Esophagus muscularis mucosa (tissue), 4 donors: ENCODE measurements at regions not wholly inside any gene's neighbourhood (a gene's known extent, or its start where the extent isn't known, plus 50 kb on each side); places are given as distances from the start of the nearest gene placed in this dataset.

Source experiments
- DNase-seq: peaks from one replicate; pipeline ENCODE4 v3.0.0-alpha.2; 2017; ENCODE audit errors: extremely low spot score
- H3K27ac ChIP-seq, 4 donors: fragments of 200-600 bp; sonication (generic); replicated peaks in 1 of 4; 1 replicate in 3 of 4; 2 replicates in 1 of 4; pipeline ENCODE4 v1.5.1; 2016 to 2019; ENCODE audit warnings: mild to moderate bottlenecking in 1 of 4
- H3K27me3 ChIP-seq, 4 donors: fragments of 200-600 bp; sonication (generic); one replicate each; pipeline versions ENCODE4 v1.5.1 to v1.6.0; 2016 to 2019
- H3K36me3 ChIP-seq, 4 donors: fragments of 200-600 bp; sonication (generic); one replicate each; pipeline ENCODE4 v1.5.1; 2016 to 2019
- H3K4me1 ChIP-seq, 4 donors: fragments of 200-600 bp; sonication (generic); one replicate each; pipeline ENCODE4 v1.5.1; 2016 to 2019
- H3K4me3 ChIP-seq, 4 donors: fragments of 200-600 bp; sonication (generic); 1 replicate in 2 of 4; 2 replicates in 2 of 4; pipeline ENCODE4 v1.5.1; 2016 to 2019; ENCODE audit warnings: mild to moderate bottlenecking in 4 of 4, moderate library complexity in 1 of 4
- H3K9me3 ChIP-seq, 4 donors: fragments of 200-600 bp; sonication (generic); 1 replicate in 3 of 4; 2 replicates in 1 of 4; pipeline ENCODE4 v1.5.1; 2016 to 2019
- EP300 ChIP-seq: sonication (generic); formaldehyde crosslinking; IDR thresholded peaks from one replicate; pipeline ENCODE4 v1.6.1; 2017; ENCODE audit warnings: antibody characterized with exemption
- POLR2A ChIP-seq: fragments of 450-650 bp; IDR thresholded peaks from one replicate; pipeline ENCODE4 v1.6.1; 2017; ENCODE audit warnings: antibody characterized with exemption, moderate library complexity, mild to moderate bottlenecking, low read depth
- POLR2AphosphoS5 ChIP-seq, 2 donors: sonication (generic); formaldehyde crosslinking; IDR thresholded peaks; one replicate each; pipeline ENCODE4 v1.6.1; 2017; ENCODE audit warnings: antibody characterized with exemption in 2 of 2
- WGBS: methylation state at CpG from one replicate; pipeline ENCODE4 v1.1.5; 2018; 5-methylcytosine and 5-hydroxymethylcytosine counted together
- intact Hi-C: fragments of 100-400 bp; cut with DNase I; formaldehyde crosslinking; loops from one replicate; pipeline ENCODE4 v1.15.1; 2023
- TF ChIP-seq, protein P1 (sequence below), 3 experiments: fragments of 200-600 bp in 2 of 3; fragments of 450-650 bp in 1 of 3; sonication (generic) in 2 of 3; IDR thresholded peaks; one replicate each; pipeline ENCODE4 v1.5.1; 2017 to 2019; ENCODE audit warnings: antibody characterized with exemption in 3 of 3, mild to moderate bottlenecking in 2 of 3, moderate library complexity in 1 of 3

DNA sequence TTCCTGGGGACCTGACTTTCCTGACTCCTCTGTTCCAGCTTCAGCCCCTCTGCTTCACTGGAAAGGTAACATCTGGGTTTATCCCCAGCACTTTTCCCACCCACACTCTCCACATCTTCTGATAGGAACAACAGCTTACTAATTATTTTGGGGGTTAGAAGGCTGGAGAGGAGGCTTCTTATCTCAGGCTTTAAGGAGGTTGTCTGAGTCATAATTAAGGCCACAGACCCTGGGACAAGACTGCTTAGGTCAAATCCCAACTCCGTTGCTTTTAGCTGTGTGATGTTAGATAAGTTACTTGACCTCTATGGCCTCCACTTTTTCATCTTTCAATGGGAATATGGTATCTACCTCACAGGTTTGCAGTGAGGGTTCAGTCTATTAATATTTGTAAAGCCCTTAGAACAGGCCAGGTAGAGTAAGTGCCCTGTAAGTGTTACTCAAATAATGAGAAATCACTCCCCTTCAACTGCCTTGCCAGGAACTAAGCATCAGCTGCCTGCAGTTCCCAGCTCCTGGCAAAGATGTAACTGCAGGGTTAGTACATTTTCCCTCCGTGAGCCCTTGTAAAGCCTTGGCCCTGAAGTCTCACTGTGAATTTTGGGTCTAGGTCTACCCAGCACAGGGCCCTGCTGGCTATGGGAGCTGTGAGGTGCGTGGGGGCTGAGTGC is 123.6 kb downstream of the MTX2 start:
- no peak overlapping the region for H3K27ac ChIP-seq
- H3K36me3 ChIP-seq = no peaks in the 10 kb centered on the region
- H3K4me3 ChIP-seq = no peak overlapping the region
- no peaks in the 10 kb centered on the region for H3K9me3 ChIP-seq
- no peak for TF ChIP-seq POLR2AphosphoS5 (IDR thresholded peaks at IDR 0.05)
- TF ChIP-seq POLR2A = no peak
- no peak for TF ChIP-seq EP300
- TF ChIP-seq, protein P1, sequence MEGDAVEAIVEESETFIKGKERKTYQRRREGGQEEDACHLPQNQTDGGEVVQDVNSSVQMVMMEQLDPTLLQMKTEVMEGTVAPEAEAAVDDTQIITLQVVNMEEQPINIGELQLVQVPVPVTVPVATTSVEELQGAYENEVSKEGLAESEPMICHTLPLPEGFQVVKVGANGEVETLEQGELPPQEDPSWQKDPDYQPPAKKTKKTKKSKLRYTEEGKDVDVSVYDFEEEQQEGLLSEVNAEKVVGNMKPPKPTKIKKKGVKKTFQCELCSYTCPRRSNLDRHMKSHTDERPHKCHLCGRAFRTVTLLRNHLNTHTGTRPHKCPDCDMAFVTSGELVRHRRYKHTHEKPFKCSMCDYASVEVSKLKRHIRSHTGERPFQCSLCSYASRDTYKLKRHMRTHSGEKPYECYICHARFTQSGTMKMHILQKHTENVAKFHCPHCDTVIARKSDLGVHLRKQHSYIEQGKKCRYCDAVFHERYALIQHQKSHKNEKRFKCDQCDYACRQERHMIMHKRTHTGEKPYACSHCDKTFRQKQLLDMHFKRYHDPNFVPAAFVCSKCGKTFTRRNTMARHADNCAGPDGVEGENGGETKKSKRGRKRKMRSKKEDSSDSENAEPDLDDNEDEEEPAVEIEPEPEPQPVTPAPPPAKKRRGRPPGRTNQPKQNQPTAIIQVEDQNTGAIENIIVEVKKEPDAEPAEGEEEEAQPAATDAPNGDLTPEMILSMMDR (IDR thresholded peaks at IDR 0.05) = no peak
- no peak for DNase-seq
- WGBS = 87% methylated on average over 3 of the region's 3 CpGs
- H3K4me1 ChIP-seq = peaks cover 8 to 16% (median 15%) of the 10 kb centered on the region in 4 donors
- no peaks in the 10 kb centered on the region for H3K27me3 ChIP-seq
- intact Hi-C loops = no loop called here

DNA sequence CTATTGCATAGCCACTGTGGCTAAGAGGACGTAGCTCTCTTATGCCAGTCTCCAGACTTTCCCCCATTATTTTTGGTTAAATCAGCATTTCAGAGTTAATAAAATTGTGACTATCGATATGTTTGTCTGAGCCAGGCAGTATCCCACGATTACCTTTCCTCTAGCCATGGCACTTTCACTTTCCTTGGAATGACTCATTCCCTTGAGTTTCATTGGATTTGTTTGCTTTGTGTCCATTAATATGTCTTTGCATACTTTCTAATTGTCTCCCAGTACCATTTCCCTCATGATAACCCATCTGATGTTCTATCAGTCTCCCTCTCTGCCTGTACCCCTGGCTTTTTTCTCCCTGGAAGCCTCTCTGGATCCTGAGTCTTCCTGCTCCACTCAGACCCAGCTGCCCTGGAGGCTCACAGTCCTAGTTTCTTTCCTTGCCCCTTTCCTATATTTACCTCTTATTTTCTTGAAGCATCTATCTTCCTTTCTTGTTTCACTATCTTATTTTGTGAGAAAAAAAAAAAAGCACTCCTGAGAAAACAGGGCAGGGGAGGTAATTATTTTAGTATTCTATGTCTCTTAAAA is 126.1 kb downstream of the MTX2 start:
- Histone ChIP-seq H3K27me3 (no peaks in the 10 kb centered on the region), H3K36me3 (no peaks in the 10 kb centered on the region), H3K4me1 (peaks cover 8 to 16% (median 15%) of the 10 kb centered on the region in 4 donors), H3K27ac (no peak overlapping the region), H3K4me3 (no peak overlapping the region), H3K9me3 (no peaks in the 10 kb centered on the region)
- intact Hi-C loops = no loop called here
- no peak for DNase-seq
- 89% methylated on average over 3 of the region's 3 CpGs for WGBS
- TF ChIP-seq EP300 (no peak), POLR2AphosphoS5 (IDR thresholded peaks at IDR 0.05) (no peak), POLR2A (no peak)
- TF ChIP-seq, protein P1 (IDR thresholded peaks at IDR 0.05) = no peak

DNA sequence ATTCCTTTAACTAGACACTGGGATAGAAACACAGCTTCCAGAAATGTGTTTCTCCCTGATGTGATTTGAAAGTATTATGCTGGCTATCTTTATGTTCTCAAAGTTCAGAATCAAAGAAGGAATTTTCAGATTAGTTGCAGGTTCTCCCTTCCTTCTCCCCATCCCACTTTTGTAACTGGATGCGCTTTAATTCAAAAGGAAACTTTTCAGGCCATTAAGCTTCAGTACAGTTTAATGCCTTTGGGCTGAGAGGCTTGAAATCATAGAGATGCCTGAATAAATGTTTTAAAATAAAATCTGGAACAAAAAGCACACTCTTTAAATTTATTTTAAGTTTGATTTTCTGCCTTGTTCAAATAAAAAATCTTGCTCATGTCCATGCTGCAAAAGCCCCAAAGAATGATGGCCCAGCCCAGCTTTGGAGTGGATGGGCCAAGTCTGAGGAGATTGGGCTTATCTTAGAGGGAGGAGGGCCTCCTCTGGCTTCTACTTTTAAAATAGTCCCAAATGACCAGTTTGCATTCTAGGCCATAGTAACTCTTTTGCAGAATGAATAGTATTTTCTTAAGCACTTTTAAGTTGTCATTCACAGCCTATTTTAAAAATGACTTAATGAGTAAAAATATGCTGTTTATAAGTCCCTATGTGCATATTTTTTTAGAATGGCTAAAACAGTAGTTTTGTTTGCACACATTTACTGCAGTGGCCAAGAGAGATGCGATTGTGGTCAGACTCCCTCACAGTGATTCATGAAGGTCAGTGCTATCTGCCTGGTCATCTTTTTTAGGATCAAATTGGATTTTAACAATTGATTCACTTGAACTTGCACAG is 129.2 kb downstream of the MTX2 start:
- no peak for TF ChIP-seq POLR2AphosphoS5 (IDR thresholded peaks at IDR 0.05)
- TF ChIP-seq, protein P1 (IDR thresholded peaks at IDR 0.05) = no peak
- no peak for TF ChIP-seq POLR2A
- no peak for TF ChIP-seq EP300
- Histone ChIP-seq H3K36me3 (no peaks in the 10 kb centered on the region), H3K27me3 (no peaks in the 10 kb centered on the region), H3K4me1 (no peaks in the 10 kb centered on the region), H3K27ac (no peak overlapping the region), H3K4me3 (no peak overlapping the region), H3K9me3 (no peaks in the 10 kb centered on the region)
- WGBS = 46% methylated on average over 2 of the region's 2 CpGs
- DNase-seq = no peak
- intact Hi-C loops = no loop called here

DNA sequence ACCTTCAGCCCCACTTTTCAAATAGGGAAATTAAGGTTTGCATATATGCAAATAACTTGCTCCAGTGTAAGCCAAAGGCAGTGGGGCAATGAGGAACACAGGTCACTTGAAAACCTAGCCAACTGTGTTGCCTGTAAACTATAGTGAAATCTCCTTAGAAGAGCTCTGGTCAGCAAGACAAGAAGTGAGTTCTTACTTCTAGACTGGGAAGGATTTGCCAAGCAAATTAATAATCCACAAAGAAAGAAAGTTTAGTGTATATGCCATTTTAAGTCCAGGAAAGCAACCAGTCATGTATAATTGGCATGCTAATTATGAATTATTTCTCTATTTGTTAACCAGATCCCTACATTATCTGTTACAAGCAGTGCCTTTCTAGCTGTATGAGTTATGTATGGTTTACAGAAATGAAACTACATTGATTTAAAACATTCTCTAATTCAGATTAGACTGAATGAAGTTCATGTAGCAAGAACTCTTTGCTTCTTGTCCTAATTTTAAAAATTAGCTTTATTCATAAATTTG is 129.9 kb downstream of the MTX2 start:
- intact Hi-C loops = no loop called here

More for the DNA sequence above, 129.9 kb downstream of the MTX2 start:
- TF ChIP-seq POLR2A (no peak), EP300 (no peak), POLR2AphosphoS5 (IDR thresholded peaks at IDR 0.05) (no peak)
- TF ChIP-seq, protein P1 (IDR thresholded peaks at IDR 0.05) = no peak
- no peaks in the 10 kb centered on the region for H3K4me1 ChIP-seq
- no peaks in the 10 kb centered on the region for H3K27me3 ChIP-seq
- no peak overlapping the region for H3K27ac ChIP-seq
- H3K4me3 ChIP-seq = no peak overlapping the region
- no peak for DNase-seq
- H3K9me3 ChIP-seq = no peaks in the 10 kb centered on the region
- H3K36me3 ChIP-seq = no peaks in the 10 kb centered on the region
